IgD-negative memory B cell (primary cell): ENCODE measurements at regions not wholly inside any gene's neighbourhood (a gene's known extent, or its start where the extent isn't known, plus 50 kb on each side); places are given as distances from the start of the nearest gene placed in this dataset.

Source experiments
- H3K27ac Mint-ChIP-seq, 3 donors: one replicate each; pipeline ENCODE4 v1.8.0; 2020 to 2022; ENCODE audit warnings: mild to moderate bottlenecking in 3 of 3, mixed read lengths in 3 of 3, moderate library complexity in 1 of 3
- H3K27me3 Mint-ChIP-seq: one replicate; pipeline ENCODE4 v1.8.0; 2021; ENCODE audit warnings: mixed read lengths
- H3K36me3 Mint-ChIP-seq: one replicate; pipeline ENCODE4 v1.8.0; 2020; ENCODE audit warnings: mild to moderate bottlenecking, mixed read lengths
- H3K4me1 Mint-ChIP-seq, 3 donors: one replicate each; pipeline ENCODE4 v1.8.0; 2020 to 2022; ENCODE audit warnings: mixed read lengths in 3 of 3, mild to moderate bottlenecking in 1 of 3
- H3K4me3 Mint-ChIP-seq, 4 donors: one replicate each; pipeline ENCODE4 v1.8.0; 2020 to 2022; ENCODE audit warnings: mild to moderate bottlenecking in 4 of 4, mixed read lengths in 4 of 4, moderate library complexity in 3 of 4
- H3K9me3 Mint-ChIP-seq, 3 donors: one replicate each; pipeline ENCODE4 v1.8.0; 2020 to 2021; ENCODE audit warnings: mixed read lengths in 3 of 3, mild to moderate bottlenecking in 1 of 3

DNA sequence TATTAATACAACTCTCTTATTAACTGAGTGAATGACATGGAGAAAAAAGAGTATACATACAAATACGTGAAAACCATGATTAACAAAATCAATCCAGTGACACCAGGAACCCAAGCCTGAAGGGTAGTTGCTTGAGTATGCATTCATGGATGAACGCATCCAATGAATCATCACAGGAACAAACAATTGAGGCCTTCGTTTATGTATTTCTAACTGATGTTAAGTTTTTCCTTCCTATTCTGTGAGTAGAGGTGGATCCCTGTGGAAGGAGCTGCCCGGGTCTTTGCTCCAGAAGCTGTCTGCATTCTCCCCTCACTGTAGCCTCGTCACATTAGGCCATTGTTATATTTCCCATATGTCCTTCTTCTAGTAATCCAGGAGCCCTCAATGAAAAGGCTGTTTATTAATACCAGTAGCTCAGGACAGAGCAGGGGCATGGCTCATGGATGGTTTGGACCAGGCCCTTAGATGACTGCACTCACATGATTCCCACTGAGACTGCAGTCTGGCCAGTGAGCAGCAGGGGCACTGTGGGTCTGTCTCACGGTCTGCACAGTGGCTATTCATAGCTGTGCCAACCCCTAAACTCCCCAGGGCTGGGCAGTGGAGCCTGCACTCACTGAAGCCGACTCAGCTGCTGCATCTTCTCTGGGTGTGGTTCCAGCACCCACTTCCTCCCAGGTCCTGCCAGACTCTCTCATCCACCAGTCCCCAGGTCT lies 128.1 kb upstream of the TOP3B start:
- H3K36me3 Mint-ChIP-seq: peaks cover 1% of the 10 kb centered on the region
- H3K9me3 Mint-ChIP-seq: no peaks in the 10 kb centered on the region
- H3K4me3 Mint-ChIP-seq: peak overlapping the region; percentile 67 to 95 (median 78)
- H3K27me3 Mint-ChIP-seq: no peaks in the 10 kb centered on the region
- H3K4me1 Mint-ChIP-seq: peaks cover 39 to 45% (median 41%) of the 10 kb centered on the region in 3 donors
- H3K27ac Mint-ChIP-seq: peak overlapping the region; percentile 86 to 96 (median 86)

DNA sequence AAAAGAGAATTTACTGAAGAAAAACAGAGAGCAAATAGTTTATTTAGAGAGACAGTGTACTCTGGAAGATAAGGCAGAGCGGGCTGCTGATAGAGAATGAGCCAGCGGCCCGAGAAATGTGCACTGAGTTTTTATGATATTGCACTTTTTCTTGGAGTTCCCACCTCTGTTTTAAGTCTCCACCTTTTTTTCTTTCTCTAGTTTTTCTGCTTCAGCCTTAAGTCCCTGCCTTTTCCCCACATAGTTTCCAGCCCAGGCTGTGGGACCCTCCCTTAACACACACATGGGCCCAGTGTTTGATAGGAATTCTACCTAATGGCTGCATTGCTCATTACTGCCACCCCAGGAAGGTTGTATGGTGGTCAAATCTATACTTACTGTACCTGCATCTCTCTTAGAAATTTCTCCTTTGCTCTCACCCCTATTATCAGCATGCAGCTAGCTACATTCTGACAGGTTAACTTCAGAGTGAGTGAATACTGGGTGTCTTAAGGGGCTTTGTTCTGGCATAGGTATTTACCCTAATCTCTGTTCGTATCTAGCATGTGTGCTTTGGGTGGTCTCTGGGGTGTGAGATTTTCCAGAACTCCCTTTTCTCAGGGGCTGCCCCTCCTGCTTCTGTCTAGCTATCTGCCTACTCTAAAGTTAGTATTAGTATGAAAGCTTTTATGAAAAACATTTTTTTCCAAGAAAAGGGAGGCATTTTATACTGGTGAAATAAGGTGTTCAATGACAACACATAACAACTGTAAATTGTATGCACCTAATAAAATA lies 127.3 kb upstream of the TOP3B start:
- H3K4me1 Mint-ChIP-seq: peaks cover 39 to 51% (median 39%) of the 10 kb centered on the region in 3 donors
- H3K4me3 Mint-ChIP-seq: peak overlapping the region in 2 of 4 donors; percentile 33 to 67
- H3K36me3 Mint-ChIP-seq: peaks cover 1% of the 10 kb centered on the region
- no peaks in the 10 kb centered on the region for H3K27me3 Mint-ChIP-seq
- peak overlapping the region in 2 of 3 donors; percentile 33 to 86 for H3K27ac Mint-ChIP-seq
- no peaks in the 10 kb centered on the region for H3K9me3 Mint-ChIP-seq

DNA sequence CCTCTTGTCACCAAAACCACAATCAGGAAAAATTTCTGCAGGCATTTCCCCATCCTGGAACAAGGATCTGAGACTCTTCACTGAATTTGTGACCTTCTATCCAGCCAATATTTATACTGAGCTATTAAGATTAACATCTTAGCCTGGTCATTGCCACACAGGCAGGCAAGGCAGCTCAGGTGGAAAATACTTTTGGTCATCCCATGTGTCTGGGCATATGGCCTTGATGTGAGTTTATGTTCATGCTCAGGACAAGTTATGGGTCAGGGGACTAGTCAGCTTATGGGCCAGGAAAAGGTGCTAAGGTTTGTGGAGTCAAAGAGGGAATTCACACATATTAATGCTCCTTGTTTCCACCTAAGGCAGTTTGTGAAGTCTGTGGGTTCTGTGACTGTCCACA lies 124.3 kb upstream of the TOP3B start:
- H3K4me3 Mint-ChIP-seq: no peak overlapping the region
- H3K9me3 Mint-ChIP-seq: no peaks in the 10 kb centered on the region
- H3K27ac Mint-ChIP-seq: peak overlapping the region in 1 of 3 donors; percentile 28
- no peaks in the 10 kb centered on the region for H3K36me3 Mint-ChIP-seq
- peaks cover 30 to 40% (median 30%) of the 10 kb centered on the region in 3 donors for H3K4me1 Mint-ChIP-seq
- H3K27me3 Mint-ChIP-seq: no peaks in the 10 kb centered on the region

DNA sequence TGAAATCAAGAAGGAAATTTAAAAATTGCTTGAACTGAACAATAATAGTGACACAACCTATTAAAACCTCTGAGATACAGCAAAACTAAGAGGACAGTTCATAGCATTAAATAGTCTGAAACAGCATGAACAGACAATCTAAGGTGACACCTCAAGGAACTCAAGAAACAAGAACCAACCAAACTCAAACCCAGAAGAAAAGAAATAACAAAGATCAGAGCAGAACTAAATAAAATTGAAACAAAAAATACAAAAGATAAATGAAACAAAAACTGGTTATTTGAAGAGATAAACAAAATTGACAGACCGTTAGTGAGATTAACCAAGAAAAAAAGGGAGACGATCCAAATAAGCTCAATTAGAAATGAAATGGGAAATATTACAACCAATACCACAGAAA lies 122.8 kb upstream of the TOP3B start:
- H3K27ac Mint-ChIP-seq: no peak overlapping the region
- no peaks in the 10 kb centered on the region for H3K36me3 Mint-ChIP-seq
- H3K9me3 Mint-ChIP-seq: no peaks in the 10 kb centered on the region
- no peaks in the 10 kb centered on the region for H3K27me3 Mint-ChIP-seq
- H3K4me3 Mint-ChIP-seq: no peak overlapping the region
- H3K4me1 Mint-ChIP-seq: peaks cover 19 to 28% (median 20%) of the 10 kb centered on the region in 3 donors

DNA sequence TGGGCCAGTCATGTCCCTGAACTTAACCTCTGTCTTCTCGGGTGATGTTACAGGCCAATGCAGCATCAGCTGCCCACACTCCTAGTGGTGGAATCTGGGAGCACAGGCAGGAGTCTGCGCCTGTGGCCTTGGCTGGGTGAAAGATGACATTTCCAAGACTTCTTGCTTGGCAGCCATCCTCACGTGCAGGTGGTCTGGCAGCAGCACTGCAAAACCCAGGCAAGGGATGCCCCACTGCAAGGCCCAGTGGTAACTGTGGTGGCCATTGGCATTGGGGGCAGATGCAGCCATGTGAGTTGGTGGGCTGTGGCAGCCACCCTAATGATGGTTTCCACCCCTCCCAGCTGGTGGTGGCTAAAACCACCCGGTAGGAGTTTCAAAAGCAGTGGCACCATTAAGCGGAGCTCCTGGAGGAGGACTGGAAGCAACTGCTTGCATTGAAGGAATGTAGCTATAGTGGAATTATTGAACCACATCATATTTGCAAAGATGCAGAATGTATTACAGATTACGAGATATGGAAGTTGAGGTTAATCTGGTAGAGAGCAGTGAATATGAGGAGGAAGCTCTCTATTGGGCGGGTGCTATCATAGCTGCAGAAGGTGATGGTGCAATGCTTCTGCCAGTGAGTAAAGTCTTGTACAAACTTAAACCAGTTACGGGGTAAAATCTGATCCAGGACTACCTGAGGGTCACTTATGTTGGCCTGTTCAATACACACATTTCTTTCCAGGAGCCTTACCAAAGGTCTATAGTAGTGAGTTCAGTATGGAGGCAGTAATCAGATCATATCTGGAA lies 120.7 kb upstream of the TOP3B start:
- Mint-ChIP-seq H3K4me1 (peaks cover 26 to 32% (median 30%) of the 10 kb centered on the region in 3 donors), H3K27ac (no peak overlapping the region), H3K4me3 (no peak overlapping the region)

DNA sequence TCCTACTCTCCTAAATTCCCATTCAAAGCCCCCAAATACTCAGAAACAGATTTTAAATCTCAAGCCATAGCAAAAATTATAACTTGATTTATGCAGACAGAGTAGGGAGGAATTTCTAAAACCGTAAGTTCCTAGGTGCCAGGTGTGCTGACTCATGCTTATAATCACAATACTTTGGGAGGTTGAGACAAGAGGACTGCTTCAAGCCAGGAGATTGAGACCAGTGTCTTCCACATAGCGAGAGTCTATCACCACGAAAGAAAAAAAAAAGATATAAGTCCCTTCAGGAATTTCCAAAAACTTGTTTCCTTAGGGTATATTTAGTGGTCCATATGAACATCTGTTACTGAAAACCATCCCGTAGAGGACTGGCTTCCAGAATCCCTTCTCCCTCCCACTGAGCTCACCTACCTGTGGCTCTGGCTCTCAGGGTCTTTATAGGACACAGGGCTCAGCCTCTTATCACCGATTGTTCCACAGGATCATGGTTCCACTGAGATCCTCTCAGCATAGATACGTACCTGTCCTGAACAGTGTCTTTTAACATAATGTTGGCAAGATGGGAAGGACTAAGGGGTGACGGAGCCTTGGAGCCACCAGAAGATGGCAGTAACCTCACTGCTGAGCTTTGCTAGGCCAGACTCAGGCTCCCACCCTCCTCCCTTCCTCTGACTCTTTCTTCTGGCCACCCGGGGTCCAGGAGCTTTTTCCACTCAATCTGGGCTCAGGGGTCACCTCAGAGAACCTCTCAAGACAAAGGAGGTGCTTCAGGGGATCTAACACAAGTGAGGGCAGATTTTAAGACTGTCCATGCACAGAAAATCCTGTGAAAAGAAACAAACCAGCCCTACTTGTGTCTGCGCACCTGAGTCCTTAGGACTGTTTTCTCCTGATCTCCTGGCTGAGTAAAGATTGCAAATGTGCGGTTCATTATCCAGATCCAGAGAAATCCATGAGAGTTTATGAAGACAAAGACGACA lies 117.5 kb upstream of the TOP3B start:
- Mint-ChIP-seq H3K4me1 (peaks cover 37 to 49% (median 43%) of the 10 kb centered on the region in 3 donors), H3K27ac (peak overlapping the region; percentile 26 to 65 (median 45)), H3K27me3 (no peaks in the 10 kb centered on the region), H3K36me3 (peaks cover 9% of the 10 kb centered on the region), H3K9me3 (peaks cover 3 to 38% (median 23%) of the 10 kb centered on the region in 3 donors), H3K4me3 (peak overlapping the region; percentile 0 to 82 (median 58))

More for the DNA sequence above, 120.7 kb upstream of the TOP3B start:
- Mint-ChIP-seq H3K9me3 (peaks cover 0 to 7% (median 3%) of the 10 kb centered on the region in 3 donors), H3K27me3 (no peaks in the 10 kb centered on the region), H3K36me3 (no peaks in the 10 kb centered on the region)

DNA sequence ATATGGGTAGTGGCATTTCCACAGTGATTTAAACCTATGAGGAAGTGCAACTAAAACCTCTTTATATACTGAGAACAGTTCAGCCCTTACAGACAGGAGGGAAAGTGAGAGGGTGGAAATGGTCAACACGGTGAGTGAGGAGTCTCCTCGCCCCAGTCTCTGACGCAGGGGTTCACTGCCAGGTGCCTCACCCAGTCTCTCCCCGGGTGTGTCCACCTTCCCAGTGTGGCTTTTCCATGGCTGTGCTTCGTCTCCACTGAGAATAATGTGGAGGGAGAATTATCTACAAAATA lies 116.6 kb upstream of the TOP3B start:
- Mint-ChIP-seq H3K4me1 (peaks cover 37 to 52% (median 43%) of the 10 kb centered on the region in 3 donors), H3K27me3 (no peaks in the 10 kb centered on the region), H3K36me3 (peaks cover 9% of the 10 kb centered on the region), H3K9me3 (peaks cover 3 to 44% (median 28%) of the 10 kb centered on the region in 3 donors), H3K27ac (peak overlapping the region; percentile 41 to 96 (median 65)), H3K4me3 (peak overlapping the region; percentile 62 to 91 (median 83))

DNA sequence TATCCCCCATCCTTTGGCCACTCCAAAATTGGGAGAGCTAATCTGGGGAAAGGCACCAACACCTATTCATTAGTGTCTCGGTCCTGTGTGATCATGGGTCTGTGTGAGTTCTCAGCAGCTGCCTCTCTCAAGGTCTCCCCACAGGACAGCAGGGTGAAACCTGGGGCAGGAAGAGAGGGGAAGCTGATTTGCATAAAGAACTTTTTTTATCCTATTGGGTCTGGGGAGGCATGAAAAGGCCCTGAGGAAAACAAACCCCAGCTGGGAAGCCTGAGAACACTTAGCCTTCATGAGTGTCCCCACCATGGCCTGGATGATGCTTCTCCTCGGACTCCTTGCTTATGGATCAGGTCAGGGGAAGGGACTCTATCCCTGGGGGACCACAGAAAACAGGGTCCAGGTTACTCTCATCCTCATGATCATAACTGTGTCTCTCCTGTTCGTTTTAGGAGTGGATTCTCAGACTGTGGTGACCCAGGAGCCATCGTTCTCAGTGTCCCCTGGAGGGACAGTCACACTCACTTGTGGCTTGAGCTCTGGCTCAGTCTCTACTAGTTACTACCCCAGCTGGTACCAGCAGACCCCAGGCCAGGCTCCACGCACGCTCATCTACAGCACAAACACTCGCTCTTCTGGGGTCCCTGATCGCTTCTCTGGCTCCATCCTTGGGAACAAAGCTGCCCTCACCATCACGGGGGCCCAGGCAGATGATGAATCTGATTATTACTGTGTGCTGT lies 116.0 kb upstream of the TOP3B start:
- Mint-ChIP-seq H3K4me3 (peak overlapping the region; percentile 62 to 91 (median 83)), H3K27me3 (no peaks in the 10 kb centered on the region), H3K27ac (peak overlapping the region; percentile 41 to 96 (median 65))

DNA sequence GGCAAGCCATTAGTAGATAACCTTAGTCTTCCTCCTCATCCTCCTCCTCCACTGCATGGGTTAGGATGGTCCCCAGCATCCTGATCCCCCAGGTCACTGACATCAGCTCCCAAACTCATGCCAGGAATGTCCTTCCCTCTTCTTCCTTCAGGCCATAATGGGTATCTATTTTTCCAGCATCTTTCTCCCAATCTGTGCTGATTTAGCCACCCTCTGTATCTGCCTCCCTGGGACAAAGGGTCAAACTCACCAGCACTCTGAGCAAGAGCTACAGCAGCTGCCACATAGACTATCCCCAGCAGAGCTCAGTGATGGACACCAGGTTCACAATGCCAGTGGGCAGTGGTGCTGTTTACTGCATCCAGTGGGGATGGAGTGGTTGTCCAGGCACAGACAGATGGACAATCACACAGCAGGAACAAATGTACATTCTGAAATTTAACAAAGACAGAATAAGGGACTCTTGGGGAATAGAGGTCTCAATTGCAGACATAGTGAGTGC lies 115.2 kb upstream of the TOP3B start:
- peaks cover 9 to 53% (median 31%) of the 10 kb centered on the region in 3 donors for H3K9me3 Mint-ChIP-seq
- peak overlapping the region; percentile 41 to 96 (median 65) for H3K27ac Mint-ChIP-seq
- H3K4me1 Mint-ChIP-seq: peaks cover 43 to 57% (median 47%) of the 10 kb centered on the region in 3 donors
- H3K27me3 Mint-ChIP-seq: no peaks in the 10 kb centered on the region
- peak overlapping the region; percentile 62 to 91 (median 78) for H3K4me3 Mint-ChIP-seq
- H3K36me3 Mint-ChIP-seq: peaks cover 9% of the 10 kb centered on the region

More for the DNA sequence above, 116.0 kb upstream of the TOP3B start:
- peaks cover 6 to 46% (median 31%) of the 10 kb centered on the region in 3 donors for H3K9me3 Mint-ChIP-seq
- peaks cover 9% of the 10 kb centered on the region for H3K36me3 Mint-ChIP-seq
- H3K4me1 Mint-ChIP-seq: peaks cover 38 to 53% (median 42%) of the 10 kb centered on the region in 3 donors

DNA sequence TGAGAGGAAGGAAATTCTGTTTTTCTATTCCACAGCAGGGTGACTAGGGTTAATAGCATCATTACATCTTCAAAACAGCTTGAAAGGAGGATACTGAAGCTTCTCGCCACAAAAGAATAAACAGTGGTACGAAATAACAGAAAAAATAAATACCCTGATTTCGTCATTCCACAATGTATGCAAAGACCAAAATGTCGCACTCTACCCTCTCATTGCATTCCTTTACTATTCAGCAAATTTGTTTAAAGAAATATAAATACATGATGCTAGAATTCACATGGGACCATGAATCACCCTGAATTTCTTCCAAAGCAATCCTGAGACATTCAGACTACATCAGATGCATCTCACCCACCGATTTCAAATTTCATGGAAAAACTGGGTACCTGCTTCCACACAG lies 112.3 kb upstream of the TOP3B start:
- Mint-ChIP-seq H3K27me3 (no peaks in the 10 kb centered on the region), H3K36me3 (peaks cover 13% of the 10 kb centered on the region), H3K4me3 (no peak overlapping the region), H3K4me1 (peaks cover 45 to 66% (median 52%) of the 10 kb centered on the region in 3 donors), H3K27ac (no peak overlapping the region), H3K9me3 (peaks cover 9 to 55% (median 31%) of the 10 kb centered on the region in 3 donors)

DNA sequence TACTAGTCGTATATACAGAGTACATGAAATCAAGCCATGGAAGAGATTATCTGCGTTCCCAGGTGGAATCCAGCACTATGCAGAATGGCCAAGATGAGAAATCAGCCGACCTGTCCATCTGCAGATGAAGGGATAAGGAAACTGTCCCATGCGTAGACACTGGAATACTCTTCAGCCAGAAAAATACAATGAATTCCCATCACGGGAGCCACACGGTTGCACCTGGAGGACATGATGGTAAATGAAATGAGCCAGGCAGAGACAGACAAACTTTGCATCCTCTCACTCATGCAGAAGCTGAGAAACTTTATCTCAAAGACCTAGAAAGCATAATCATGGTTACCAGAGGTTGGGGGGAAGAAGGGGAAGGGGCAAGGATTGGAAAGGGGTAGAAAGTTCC lies 111.9 kb upstream of the TOP3B start:
- Mint-ChIP-seq H3K4me1 (peaks cover 41 to 67% (median 54%) of the 10 kb centered on the region in 3 donors), H3K27me3 (no peaks in the 10 kb centered on the region), H3K36me3 (peaks cover 13% of the 10 kb centered on the region), H3K4me3 (no peak overlapping the region), H3K9me3 (peaks cover 9 to 55% (median 31%) of the 10 kb centered on the region in 3 donors), H3K27ac (no peak overlapping the region)

DNA sequence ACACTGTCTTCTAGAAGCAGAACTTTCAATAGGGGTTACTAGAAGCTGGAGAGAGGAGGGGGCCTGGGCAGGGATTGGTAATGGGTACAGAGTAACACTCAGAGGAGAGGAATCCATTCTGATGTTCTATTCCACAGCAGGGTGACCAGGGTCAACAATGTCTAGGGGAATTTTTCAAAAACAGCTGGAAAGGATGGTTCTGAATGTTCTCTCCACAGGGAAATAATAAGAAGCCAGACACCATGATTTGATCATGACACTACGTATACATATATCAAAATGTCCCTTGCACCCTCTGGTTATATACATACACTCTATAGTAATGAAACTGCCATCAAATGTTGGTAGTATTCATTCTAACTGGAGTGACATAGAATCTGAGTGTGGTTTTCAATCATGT lies 111.2 kb upstream of the TOP3B start:
- Mint-ChIP-seq H3K27me3 (no peaks in the 10 kb centered on the region), H3K36me3 (peaks cover 13% of the 10 kb centered on the region), H3K9me3 (peaks cover 9 to 52% (median 28%) of the 10 kb centered on the region in 3 donors), H3K27ac (no peak overlapping the region), H3K4me3 (no peak overlapping the region), H3K4me1 (peaks cover 34 to 62% (median 48%) of the 10 kb centered on the region in 3 donors)

DNA sequence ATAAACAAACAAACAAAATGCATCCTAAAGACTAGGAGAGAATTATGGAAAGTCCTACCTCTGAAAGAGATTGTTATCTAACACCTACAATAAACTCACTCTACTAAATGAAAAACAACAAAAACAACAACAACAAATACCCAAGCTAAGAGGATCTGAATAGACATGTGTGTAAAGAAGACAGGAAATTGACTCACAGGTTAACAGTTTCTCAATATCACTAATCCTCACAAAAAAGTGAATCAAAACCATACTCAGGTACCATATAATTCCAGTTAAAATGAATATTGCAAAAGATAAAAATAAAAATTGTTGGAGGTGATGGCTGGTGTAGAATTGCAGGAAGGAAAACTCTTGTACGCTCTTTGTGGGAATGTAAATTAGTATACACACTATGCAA lies 110.4 kb upstream of the TOP3B start:
- no peaks in the 10 kb centered on the region for H3K27me3 Mint-ChIP-seq
- no peak overlapping the region for H3K27ac Mint-ChIP-seq
- H3K4me3 Mint-ChIP-seq: peak overlapping the region in 1 of 4 donors; percentile 23
- peaks cover 28 to 57% (median 42%) of the 10 kb centered on the region in 3 donors for H3K4me1 Mint-ChIP-seq
- H3K36me3 Mint-ChIP-seq: peaks cover 13% of the 10 kb centered on the region
- H3K9me3 Mint-ChIP-seq: peaks cover 9 to 46% (median 28%) of the 10 kb centered on the region in 3 donors
